ENCODE measurements at regions not wholly inside any gene's neighbourhood (a gene's known extent, or its start where the extent isn't known, plus 50 kb on each side); places are given as distances from the start of the nearest gene placed in this dataset.

- DNase-seq (ENCODE audit: low read depth): no peak
Observed at GRCh38 chr17:14946481-14946880, 318.6 kb downstream of the PMP22 start.

GRCh38 chr17:14942526-14943190 lies 322.5 kb downstream of the PMP22 start:
- DNase-seq (ENCODE audit: low read depth): no peak

GRCh38 chr17:14940938-14941265 lies 324.2 kb downstream of the PMP22 start:
- DNase-seq (ENCODE audit: low read depth): no peak

- no peak for DNase-seq (ENCODE audit: low read depth)
Observed at GRCh38 chr17:14940108-14940937, 324.8 kb downstream of the PMP22 start.

- DNase-seq (ENCODE audit: low read depth): no peak
Observed at GRCh38 chr17:14935845-14936485, 329.2 kb downstream of the PMP22 start.

GRCh38 chr17:14935139-14935841 lies 329.8 kb downstream of the PMP22 start:
- DNase-seq (ENCODE audit: low read depth): no peak

GRCh38 chr17:14933676-14934075 lies 331.4 kb downstream of the PMP22 start:
- no peak for DNase-seq (ENCODE audit: low read depth)

GRCh38 chr17:14926526-14927122 lies 338.5 kb downstream of the PMP22 start:
- peak; percentile 13 for DNase-seq (ENCODE audit: low read depth)

GRCh38 chr17:14926073-14926472 lies 339.1 kb downstream of the PMP22 start:
- DNase-seq (ENCODE audit: low read depth): no peak

GRCh38 chr17:14925498-14925897 lies 339.6 kb downstream of the PMP22 start:
- no peak for DNase-seq (ENCODE audit: low read depth)

- DNase-seq (ENCODE audit: low read depth): no peak
Observed at GRCh38 chr17:14923981-14924380, 341.1 kb downstream of the PMP22 start.

- no peak for DNase-seq (ENCODE audit: low read depth)
Observed at GRCh38 chr17:14922411-14922810, 342.7 kb downstream of the PMP22 start.

GRCh38 chr17:14921936-14922335 lies 343.2 kb downstream of the PMP22 start:
- DNase-seq (ENCODE audit: low read depth): no peak

- no peak for DNase-seq (ENCODE audit: low read depth)
Observed at GRCh38 chr17:14919631-14920213, 345.4 kb downstream of the PMP22 start.

GRCh38 chr17:14919094-14919493 lies 346.0 kb downstream of the PMP22 start:
- DNase-seq (ENCODE audit: low read depth): no peak

- DNase-seq (ENCODE audit: low read depth): no peak
Observed at GRCh38 chr17:14918540-14918939, 346.6 kb downstream of the PMP22 start.

- no peak for DNase-seq (ENCODE audit: low read depth)
Observed at GRCh38 chr17:14910916-14911315, 354.2 kb downstream of the PMP22 start.

GRCh38 chr17:14904386-14904785 lies 360.7 kb downstream of the PMP22 start:
- no peak for DNase-seq (ENCODE audit: low read depth)

GRCh38 chr17:14903854-14904253 lies 361.3 kb downstream of the PMP22 start:
- DNase-seq (ENCODE audit: low read depth): no peak

- DNase-seq (ENCODE audit: low read depth): no peak
Observed at GRCh38 chr17:14902803-14903202, 362.3 kb downstream of the PMP22 start.

GRCh38 chr17:14902297-14902696 lies 362.8 kb downstream of the PMP22 start:
- no peak for DNase-seq (ENCODE audit: low read depth)

GRCh38 chr17:14901376-14901775 lies 363.8 kb downstream of the PMP22 start:
- no peak for DNase-seq (ENCODE audit: low read depth)
